Amniotic stem cell (primary cell): ENCODE measurements at regions not wholly inside any gene's neighbourhood (a gene's known extent, or its start where the extent isn't known, plus 50 kb on each side); places are given as distances from the start of the nearest gene placed in this dataset.

Experiments used
- DNase-seq: peaks from one replicate; lab custom pipeline; 2025; lab: John Stamatoyannopoulos, UW

- no peak for DNase-seq
Observed at GRCh38 chr2:187935126-187935525, 356.5 kb upstream of the GULP1 start.

GRCh38 chr2:187936228-187936627 lies 355.4 kb upstream of the GULP1 start:
- DNase-seq = no peak

- DNase-seq = no peak
Observed at GRCh38 chr2:187939180-187939579, 352.5 kb upstream of the GULP1 start.

GRCh38 chr2:187942876-187943275 lies 348.8 kb upstream of the GULP1 start:
- DNase-seq = no peak

- DNase-seq = no peak
Observed at GRCh38 chr2:187943772-187944369, 347.8 kb upstream of the GULP1 start.

- no peak for DNase-seq
Observed at GRCh38 chr2:187949859-187950258, 341.8 kb upstream of the GULP1 start.

- no peak for DNase-seq
Observed at GRCh38 chr2:187951470-187952218, 340.0 kb upstream of the GULP1 start.

- DNase-seq = no peak
Observed at GRCh38 chr2:187956906-187957534, 334.7 kb upstream of the GULP1 start.

- DNase-seq = no peak
Observed at GRCh38 chr2:187959821-187960220, 331.9 kb upstream of the GULP1 start.

GRCh38 chr2:187962538-187962937 lies 329.1 kb upstream of the GULP1 start:
- DNase-seq = no peak

- DNase-seq = no peak
Observed at GRCh38 chr2:187964746-187965145, 326.9 kb upstream of the GULP1 start.

GRCh38 chr2:187966924-187967323 lies 324.8 kb upstream of the GULP1 start:
- DNase-seq = no peak

- no peak for DNase-seq
Observed at GRCh38 chr2:187971893-187972292, 319.8 kb upstream of the GULP1 start.

- DNase-seq = no peak
Observed at GRCh38 chr2:187976259-187976985, 315.3 kb upstream of the GULP1 start.

- DNase-seq = no peak
Observed at GRCh38 chr2:187976986-187977333, 314.7 kb upstream of the GULP1 start.

GRCh38 chr2:187978356-187978755 lies 313.3 kb upstream of the GULP1 start:
- no peak for DNase-seq

- peak; percentile 71 for DNase-seq
Observed at GRCh38 chr2:187982668-187983067, 309.0 kb upstream of the GULP1 start.

- DNase-seq = no peak
Observed at GRCh38 chr2:187985195-187985594, 306.5 kb upstream of the GULP1 start.

- no peak for DNase-seq
Observed at GRCh38 chr2:187985923-187986322, 305.8 kb upstream of the GULP1 start.

GRCh38 chr2:187986390-187987105 lies 305.1 kb upstream of the GULP1 start:
- no peak for DNase-seq

- DNase-seq = no peak
Observed at GRCh38 chr2:187988348-187988747, 303.3 kb upstream of the GULP1 start.
